ENCODE measurements at regions not wholly inside any gene's neighbourhood (a gene's known extent, or its start where the extent isn't known, plus 50 kb on each side); places are given as distances from the start of the nearest gene placed in this dataset.

DNA sequence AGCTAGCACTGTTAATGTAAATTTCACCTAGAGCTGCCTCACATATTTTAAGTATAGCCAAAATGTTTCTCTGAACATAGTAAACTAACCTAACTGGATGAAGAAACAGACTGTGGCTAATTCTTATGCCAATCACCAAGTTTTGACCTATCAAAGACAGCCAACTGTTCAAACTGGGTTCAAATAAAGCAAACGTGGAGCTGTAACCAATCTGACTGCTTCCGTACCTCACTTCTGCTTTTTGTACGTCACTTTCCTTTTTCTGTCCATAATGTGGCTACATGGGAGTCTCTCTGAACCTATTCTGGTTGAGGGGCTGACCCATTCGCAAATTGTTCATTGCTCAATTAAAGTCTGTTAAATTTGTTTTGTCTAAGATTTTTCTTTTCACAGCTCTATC, 66.3 kb upstream of the ETV1 start:
- no peak for TF ChIP-seq POLR2A (IDR thresholded peaks at IDR 0.05)
- TF ChIP-seq, protein P1, sequence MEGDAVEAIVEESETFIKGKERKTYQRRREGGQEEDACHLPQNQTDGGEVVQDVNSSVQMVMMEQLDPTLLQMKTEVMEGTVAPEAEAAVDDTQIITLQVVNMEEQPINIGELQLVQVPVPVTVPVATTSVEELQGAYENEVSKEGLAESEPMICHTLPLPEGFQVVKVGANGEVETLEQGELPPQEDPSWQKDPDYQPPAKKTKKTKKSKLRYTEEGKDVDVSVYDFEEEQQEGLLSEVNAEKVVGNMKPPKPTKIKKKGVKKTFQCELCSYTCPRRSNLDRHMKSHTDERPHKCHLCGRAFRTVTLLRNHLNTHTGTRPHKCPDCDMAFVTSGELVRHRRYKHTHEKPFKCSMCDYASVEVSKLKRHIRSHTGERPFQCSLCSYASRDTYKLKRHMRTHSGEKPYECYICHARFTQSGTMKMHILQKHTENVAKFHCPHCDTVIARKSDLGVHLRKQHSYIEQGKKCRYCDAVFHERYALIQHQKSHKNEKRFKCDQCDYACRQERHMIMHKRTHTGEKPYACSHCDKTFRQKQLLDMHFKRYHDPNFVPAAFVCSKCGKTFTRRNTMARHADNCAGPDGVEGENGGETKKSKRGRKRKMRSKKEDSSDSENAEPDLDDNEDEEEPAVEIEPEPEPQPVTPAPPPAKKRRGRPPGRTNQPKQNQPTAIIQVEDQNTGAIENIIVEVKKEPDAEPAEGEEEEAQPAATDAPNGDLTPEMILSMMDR (IDR thresholded peaks at IDR 0.05) = no peak
